Thyroid gland (tissue), 4 donors: ENCODE measurements at regions not wholly inside any gene's neighbourhood (a gene's known extent, or its start where the extent isn't known, plus 50 kb on each side); places are given as distances from the start of the nearest gene placed in this dataset.

Experiments used
- DNase-seq, 2 donors: peaks; one replicate each; pipeline ENCODE4 v3.0.0-alpha.2; 2019
- H3K27ac ChIP-seq, 3 donors: fragments of 200-600 bp; sonication (generic); 1 replicate in 2 of 3; 2 replicates in 1 of 3; pipeline ENCODE4 v1.5.1; 2016 to 2019; ENCODE audit warnings: mild to moderate bottlenecking in 1 of 3, moderate library complexity in 1 of 3
- H3K27me3 ChIP-seq: fragments of 200-600 bp; sonication (generic); one replicate; pipeline ENCODE4 v1.5.1; 2019
- H3K36me3 ChIP-seq, 2 donors: fragments of 200-600 bp; sonication (generic); one replicate each; pipeline ENCODE4 v1.5.1; 2016 to 2019
- H3K4me1 ChIP-seq, 2 donors: fragments of 200-600 bp; sonication (generic); one replicate each; pipeline ENCODE4 v1.5.1; 2017 to 2019
- H3K4me3 ChIP-seq, 3 donors: fragments of 200-600 bp; sonication (generic); replicated peaks in 1 of 3; 1 replicate in 2 of 3; 2 replicates in 1 of 3; pipeline ENCODE4 v1.5.1; 2016; ENCODE audit warnings: mild to moderate bottlenecking in 1 of 3
- H3K9me3 ChIP-seq: fragments of 200-600 bp; sonication (generic); one replicate; pipeline ENCODE4 v1.5.1; 2017
- POLR2A ChIP-seq, 2 donors: fragments of 450-650 bp; IDR thresholded peaks; one replicate each; pipeline ENCODE4 v1.6.1; 2017; ENCODE audit warnings: antibody characterized with exemption in 2 of 2, mild to moderate bottlenecking in 2 of 2, moderate library complexity in 1 of 2
- WGBS, 2 donors: methylation state at CpG; one replicate each; pipeline ENCODE4 v1.1.5; 2017; 5-methylcytosine and 5-hydroxymethylcytosine counted together
- intact Hi-C: fragments of 100-400 bp; cut with DNase I; formaldehyde crosslinking; loops from one replicate; pipeline ENCODE4 v1.15.1; 2023
- TF ChIP-seq, protein P1 (sequence below), 6 experiments: fragments of 200-600 bp in 3 of 6; fragments of 450-650 bp in 3 of 6; sonication (generic) in 3 of 6; IDR thresholded peaks; one replicate each; pipeline ENCODE4 v1.5.1; 2016 to 2019; ENCODE audit warnings: antibody characterized with exemption in 6 of 6, mild to moderate bottlenecking in 2 of 6, inconsistent platforms in 1 of 6, moderate library complexity in 1 of 6

DNA sequence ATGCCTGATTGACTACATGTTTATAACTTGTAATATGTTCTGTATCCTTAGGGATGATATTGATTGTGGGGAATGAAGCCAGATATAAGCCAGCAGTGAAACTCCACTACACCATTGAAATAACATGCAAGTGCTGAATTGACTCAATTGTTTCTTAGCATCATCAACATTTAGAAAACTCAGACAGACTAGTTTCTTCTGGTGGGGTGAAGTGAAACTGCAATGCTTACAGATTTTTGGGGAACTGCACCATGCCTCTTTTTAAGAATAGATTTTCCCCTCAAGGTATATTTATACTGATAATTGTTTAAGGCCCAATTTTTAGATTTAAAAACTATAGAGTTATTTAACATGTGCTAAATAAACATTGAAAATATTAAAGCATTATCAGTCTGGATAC, 1044.6 kb upstream of the EYS start:
- Histone ChIP-seq H3K9me3 (no peaks in the 10 kb centered on the region), H3K36me3 (no peaks in the 10 kb centered on the region), H3K4me1 (no peaks in the 10 kb centered on the region), H3K27me3 (no peaks in the 10 kb centered on the region), H3K27ac (no peak overlapping the region), H3K4me3 (no peak overlapping the region)
- intact Hi-C loops, result no loop called here
- TF ChIP-seq, protein P1, sequence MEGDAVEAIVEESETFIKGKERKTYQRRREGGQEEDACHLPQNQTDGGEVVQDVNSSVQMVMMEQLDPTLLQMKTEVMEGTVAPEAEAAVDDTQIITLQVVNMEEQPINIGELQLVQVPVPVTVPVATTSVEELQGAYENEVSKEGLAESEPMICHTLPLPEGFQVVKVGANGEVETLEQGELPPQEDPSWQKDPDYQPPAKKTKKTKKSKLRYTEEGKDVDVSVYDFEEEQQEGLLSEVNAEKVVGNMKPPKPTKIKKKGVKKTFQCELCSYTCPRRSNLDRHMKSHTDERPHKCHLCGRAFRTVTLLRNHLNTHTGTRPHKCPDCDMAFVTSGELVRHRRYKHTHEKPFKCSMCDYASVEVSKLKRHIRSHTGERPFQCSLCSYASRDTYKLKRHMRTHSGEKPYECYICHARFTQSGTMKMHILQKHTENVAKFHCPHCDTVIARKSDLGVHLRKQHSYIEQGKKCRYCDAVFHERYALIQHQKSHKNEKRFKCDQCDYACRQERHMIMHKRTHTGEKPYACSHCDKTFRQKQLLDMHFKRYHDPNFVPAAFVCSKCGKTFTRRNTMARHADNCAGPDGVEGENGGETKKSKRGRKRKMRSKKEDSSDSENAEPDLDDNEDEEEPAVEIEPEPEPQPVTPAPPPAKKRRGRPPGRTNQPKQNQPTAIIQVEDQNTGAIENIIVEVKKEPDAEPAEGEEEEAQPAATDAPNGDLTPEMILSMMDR (IDR thresholded peaks at IDR 0.05), result no peak
- no peak for TF ChIP-seq POLR2A (IDR thresholded peaks at IDR 0.05)
- DNase-seq, result no peak

DNA sequence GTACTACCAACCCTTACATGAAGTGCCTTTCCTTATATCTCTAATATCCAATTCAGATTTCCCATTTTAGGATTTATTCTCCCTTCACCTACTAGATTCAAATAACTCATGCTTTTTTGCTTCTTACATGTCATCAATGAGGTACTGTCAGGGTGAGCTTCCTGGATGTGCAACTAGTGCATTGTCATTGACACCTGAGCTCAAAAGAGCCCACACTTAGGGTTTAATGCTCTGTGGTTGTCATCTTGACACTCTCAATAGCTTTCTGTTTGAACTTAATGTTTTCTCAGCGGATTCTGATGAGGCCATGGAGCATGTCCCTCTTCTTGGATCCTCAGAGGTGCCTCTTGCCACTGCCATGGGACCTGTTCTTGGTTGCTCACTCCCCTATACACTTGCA, 1033.3 kb upstream of the EYS start:
- Histone ChIP-seq H3K9me3 (no peaks in the 10 kb centered on the region), H3K27ac (no peak overlapping the region), H3K4me1 (no peaks in the 10 kb centered on the region), H3K4me3 (no peak overlapping the region), H3K27me3 (no peaks in the 10 kb centered on the region), H3K36me3 (no peaks in the 10 kb centered on the region)
- intact Hi-C loops, result no loop called here
- WGBS, 2 donors, result 50 to 52% methylated on average over 1 of the region's 1 CpG
- TF ChIP-seq, protein P1 (IDR thresholded peaks at IDR 0.05), result no peak
- TF ChIP-seq POLR2A (IDR thresholded peaks at IDR 0.05), result no peak
- no peak for DNase-seq

DNA sequence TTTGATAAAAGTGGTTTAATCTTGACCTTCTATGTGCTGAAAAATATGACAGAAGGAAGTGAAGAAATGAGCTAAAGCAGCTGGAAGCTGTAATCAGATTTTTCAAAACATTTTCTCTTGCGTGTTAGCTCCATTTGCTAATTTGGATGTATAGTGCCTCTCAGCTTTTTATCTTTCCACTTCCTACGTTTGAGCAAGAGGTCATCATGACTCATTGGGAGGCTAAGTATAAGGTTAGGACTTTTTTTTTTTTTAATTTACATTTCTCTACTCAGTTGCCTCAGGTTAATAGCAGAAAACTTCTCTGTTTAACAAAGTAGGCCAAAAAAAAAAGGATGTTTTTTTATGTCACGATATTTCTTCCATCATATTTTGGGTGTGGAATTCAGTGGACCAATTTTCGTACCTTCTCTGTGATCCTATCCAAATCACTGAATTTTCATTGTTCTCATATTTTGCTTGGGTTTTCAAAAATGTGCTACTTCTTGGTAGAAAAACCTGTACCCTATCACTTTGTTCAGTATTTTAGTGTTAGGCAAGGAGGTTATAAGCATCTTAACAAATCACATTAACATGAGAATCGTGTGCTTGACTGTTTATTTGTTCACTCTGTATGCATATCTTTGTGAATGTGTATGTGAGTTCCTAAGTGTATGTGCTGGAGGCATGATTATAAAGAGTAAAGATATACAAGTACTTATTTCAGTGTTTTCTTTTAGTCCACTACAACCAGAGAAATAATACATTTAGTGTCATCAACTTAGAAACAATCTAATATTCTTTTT, 1028.3 kb upstream of the EYS start:
- no peak overlapping the region for H3K4me3 ChIP-seq
- no peaks in the 10 kb centered on the region for H3K9me3 ChIP-seq
- H3K27me3 ChIP-seq, result no peaks in the 10 kb centered on the region
- no peak for TF ChIP-seq POLR2A (IDR thresholded peaks at IDR 0.05)
- TF ChIP-seq, protein P1 (IDR thresholded peaks at IDR 0.05), result no peak
- no peaks in the 10 kb centered on the region for H3K4me1 ChIP-seq
- no peak overlapping the region for H3K27ac ChIP-seq
- WGBS, 2 donors, result 66 to 70% methylated on average over 5 of the region's 5 CpGs
- intact Hi-C loops, result no loop called here
- H3K36me3 ChIP-seq, result no peaks in the 10 kb centered on the region
- DNase-seq, result no peak

DNA sequence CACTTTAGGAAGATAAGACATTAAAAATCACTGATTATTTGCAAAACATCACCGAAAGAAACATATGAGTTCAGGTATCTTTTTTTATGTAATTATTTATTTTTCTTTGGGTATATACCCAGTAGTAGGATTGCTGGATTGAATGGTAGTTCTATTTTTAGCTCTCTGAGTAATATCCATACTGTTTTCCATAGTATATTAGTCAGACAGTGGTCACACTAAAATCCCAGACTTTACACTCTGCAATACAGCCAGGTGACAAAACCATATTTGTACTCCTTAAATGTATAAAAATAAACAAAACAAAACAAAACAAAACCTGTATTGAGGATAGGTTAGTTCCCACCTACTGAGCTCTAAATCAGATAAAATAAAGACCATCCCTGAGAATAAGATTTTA, 1024.3 kb upstream of the EYS start:
- WGBS, 2 donors, result 93 to 95% methylated on average over 1 of the region's 1 CpG
- Histone ChIP-seq H3K27me3 (no peaks in the 10 kb centered on the region), H3K4me1 (no peaks in the 10 kb centered on the region), H3K27ac (no peak overlapping the region), H3K9me3 (no peaks in the 10 kb centered on the region), H3K36me3 (no peaks in the 10 kb centered on the region), H3K4me3 (no peak overlapping the region)
- no peak for DNase-seq
- TF ChIP-seq, protein P1 (IDR thresholded peaks at IDR 0.05), result no peak
- TF ChIP-seq POLR2A (IDR thresholded peaks at IDR 0.05), result no peak
- intact Hi-C loops, result no loop called here

DNA sequence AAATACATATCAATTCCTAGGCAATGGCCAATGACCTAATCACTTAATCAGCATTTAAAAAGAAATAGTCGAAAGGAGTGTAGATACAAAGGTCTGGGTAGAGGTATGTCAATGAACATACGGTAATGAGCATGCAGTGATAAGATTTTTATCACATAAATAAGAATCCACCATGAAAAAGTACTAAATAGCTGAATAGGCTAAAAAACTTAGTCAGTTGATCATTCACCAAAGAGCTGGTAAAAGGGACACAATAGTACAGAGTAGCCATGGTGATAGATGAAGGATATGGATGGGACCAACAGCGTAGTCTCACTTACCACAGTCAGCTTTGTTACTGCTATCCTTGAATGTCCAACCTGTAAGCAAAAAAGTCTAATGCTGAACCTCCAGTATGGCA, 1018.6 kb upstream of the EYS start:
- no peak overlapping the region for H3K27ac ChIP-seq
- WGBS, 2 donors, result 89 to 94% methylated on average over 3 of the region's 3 CpGs
- intact Hi-C loops, result no loop called here

More for the DNA sequence above, 1018.6 kb upstream of the EYS start:
- no peak overlapping the region for H3K4me3 ChIP-seq
- no peak for TF ChIP-seq POLR2A (IDR thresholded peaks at IDR 0.05)
- TF ChIP-seq, protein P1 (IDR thresholded peaks at IDR 0.05), result no peak
- no peak for DNase-seq
- no peaks in the 10 kb centered on the region for H3K27me3 ChIP-seq
- no peaks in the 10 kb centered on the region for H3K4me1 ChIP-seq
- no peaks in the 10 kb centered on the region for H3K36me3 ChIP-seq
- no peaks in the 10 kb centered on the region for H3K9me3 ChIP-seq
